ENCODE measurements at regions not wholly inside any gene's neighbourhood (a gene's known extent, or its start where the extent isn't known, plus 50 kb on each side); places are given as distances from the start of the nearest gene placed in this dataset.
"Not testable (repeated sequence)": the region's sequence is repeated elsewhere in the genome, so short reads cannot be mapped to it uniquely, and the experiment has no call there.

DNA sequence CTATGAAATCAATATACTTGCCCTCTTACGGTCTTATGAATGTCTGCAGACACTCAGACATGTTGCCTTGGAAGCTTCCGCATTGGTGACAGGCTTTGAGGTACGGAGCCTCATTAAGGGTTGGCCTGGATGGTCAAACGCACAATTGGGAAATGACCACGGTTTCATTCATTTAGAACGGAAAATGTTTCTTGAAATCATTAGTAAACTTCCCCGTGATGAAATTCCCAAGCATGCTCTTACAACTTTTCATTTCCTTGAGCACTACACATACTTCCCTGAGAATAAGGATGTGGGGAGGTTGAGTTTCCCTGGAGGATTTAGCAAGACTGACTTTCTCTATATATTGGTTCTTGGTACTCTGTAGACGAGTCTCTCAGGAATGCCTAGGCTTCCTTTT lies 146.3 kb downstream of the HLX start:
- DNase-seq (ENCODE audit: low read depth in 2 of 2): no peak

DNA sequence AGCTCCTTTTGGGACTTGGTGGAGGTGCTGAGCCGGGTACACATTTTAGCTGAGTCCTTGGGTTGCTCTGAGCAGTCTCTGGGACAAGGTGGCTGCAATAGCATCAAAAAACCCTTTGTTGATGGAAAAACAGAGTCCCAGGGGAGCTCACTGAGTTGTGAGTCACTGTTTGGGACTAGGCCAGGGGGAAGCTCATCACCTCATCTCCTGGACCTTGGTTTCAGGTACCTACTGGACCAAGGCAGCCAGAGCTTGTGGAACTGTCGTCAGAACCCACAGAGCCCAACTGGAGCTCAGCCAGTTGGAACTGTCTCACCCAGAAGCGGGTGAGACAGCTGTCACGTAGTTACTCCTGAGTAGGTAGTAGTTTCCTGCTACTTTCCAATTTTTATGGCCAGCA lies 146.7 kb downstream of the HLX start:
- peak in 1 of 2 donors; percentile 8 for DNase-seq (ENCODE audit: low read depth in 2 of 2)

DNA sequence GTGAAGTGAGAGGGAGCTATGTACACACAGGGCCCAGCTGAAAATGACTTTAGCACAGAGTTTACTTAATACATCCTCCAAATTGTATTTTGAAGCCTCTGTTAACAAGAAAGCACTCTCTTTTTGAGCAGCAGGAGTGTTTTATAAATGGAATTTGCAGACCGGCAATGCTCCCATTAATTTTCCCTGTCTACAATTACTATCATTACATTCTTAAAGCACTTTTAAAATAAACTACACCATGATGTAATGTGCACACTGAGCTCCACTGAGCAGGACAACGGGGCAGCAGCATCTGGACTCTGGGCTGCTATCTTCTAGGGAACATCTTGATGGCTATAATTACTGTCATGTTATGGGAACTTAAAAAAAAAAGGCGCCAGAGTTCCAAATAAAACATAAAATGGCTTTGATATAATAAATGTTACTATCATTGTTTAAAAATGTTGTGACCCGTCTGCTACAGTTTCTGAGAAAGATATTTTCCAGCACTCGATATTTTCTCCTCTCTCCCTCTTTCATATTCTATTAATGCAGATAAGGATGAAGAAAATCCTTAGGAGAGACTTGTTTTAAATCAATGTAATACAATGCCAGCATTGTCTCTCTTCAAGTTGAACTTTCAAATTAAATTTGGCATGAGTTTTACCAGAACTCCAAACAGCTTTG lies 150.9 kb downstream of the HLX start:
- no peak for DNase-seq (ENCODE audit: low read depth in 2 of 2)

DNA sequence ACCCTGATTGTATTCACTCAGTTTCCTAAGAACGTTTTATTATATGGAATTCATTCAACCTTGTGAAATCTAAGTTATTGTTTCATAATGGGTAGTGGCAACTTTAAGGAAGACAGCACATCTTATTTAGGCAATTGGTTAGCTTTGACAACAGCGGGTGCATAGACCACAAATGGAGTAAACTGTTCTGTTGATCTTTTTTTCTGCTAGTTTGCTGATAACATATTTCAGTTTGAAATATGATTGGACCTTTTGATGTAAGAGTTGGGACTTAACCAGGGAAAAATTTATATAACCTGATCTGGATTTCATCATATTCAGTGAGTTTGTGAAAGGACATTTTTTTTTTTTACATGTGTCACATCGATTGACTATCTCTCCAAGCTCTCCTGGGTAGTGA lies 151.7 kb downstream of the HLX start:
- no peak for DNase-seq (ENCODE audit: low read depth in 2 of 2)

DNA sequence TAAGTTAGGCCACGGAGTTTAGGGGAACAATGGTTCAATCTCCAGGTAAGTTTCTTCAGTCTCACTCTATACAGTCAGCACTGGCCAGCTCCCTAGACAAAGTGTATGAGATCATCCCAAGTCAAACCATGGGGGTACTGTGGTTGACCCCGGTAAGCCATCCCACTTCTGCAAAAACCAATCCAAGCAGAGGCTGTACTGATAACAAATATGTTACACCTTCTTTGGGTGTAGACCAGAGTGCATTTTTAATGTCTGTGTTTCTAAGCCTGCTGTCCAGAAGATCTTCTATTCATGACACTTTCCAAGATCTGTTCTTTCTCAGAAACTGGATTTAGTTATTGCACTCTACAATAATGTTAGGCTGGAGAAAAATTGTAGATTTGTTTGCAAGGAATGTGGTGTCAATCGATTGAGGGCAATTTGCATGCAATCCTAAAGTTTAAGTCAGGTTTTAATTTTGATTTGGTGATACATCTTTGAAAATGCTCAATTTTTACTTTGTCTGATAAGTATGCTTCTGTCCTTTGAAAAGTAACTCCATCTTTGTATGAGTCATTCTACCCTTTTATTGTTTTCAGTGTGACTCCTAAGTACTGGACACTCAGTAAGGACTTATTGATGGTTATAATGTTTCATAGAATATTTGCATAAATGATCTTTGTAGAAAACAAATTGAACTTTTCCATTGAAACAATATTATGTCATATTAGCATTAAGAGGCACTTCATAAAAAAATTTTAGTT lies 152.4 kb downstream of the HLX start:
- DNase-seq (ENCODE audit: low read depth in 2 of 2): peak in 1 of 2 donors; percentile 66

DNA sequence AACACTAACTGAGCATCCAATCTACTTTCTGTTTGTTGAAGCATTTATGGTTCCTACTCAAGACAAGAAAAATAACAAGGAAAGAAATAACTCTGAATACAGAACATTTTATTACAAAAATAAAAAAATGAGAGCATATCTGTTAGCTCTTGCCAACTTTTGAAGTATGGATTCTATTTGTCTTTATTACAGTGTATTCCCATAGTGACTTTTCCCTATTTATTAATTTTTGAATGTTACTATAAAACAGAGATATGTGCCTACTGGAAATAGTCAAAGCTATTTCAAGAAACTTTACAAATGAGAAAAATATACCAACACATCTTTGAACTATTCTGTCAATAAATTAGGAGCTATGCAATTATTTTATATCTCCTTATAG lies 153.0 kb downstream of the HLX start:
- no peak for DNase-seq (ENCODE audit: low read depth in 2 of 2)

DNA sequence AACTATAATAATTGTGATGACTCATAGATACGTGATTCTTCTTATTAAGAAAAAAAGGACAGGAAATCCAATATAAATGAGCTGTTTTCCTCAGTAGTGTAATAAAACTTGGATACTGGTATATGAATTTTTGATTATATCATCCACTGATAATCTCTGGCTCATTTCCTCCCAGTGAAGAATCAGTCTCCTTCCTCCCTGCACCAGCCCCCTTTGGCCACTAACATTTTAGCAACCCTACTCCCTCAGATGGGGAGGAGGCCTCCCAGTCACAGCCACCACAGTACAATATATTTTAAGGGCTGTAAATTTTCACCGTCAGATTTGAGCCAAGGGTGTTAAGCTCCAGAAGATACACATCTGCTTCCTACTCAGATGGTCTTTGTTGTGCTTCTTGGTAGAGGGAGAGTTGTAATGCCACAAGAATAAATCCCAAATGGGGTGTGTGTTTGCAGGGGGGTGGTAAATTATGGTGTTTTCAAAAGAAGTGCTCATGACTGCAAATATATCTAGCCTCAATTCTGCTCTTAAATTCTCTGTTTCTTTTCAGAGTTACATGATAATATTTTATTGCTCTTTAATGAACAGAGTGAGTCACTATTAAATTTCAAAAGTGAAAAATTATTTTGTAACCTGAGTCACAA lies 153.5 kb downstream of the HLX start:
- peak; percentile 45 to 90 for DNase-seq (ENCODE audit: low read depth in 2 of 2)

DNA sequence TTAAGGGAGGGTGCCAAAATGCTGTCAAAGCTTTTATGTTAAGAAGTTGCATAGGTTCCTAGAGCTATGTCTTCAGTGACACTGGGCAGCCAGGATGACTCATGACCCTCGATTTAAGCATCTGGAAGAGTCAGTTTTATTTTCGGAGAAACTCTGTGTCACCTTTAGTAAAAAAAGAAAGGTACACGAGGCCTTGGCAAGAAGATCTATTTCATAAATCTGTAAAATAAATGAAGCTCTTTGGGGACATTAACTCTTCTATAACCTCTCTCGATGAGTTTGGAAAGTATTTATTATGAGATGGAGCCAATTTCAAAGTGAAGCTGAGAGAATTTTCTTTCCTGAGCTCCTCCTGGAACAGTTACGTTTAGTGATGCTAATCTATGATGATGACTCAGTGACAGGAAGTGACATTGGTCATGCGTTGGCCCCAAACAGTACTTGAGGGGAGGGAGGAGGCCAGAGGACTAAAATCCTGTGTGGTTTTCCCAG lies 156.5 kb downstream of the HLX start:
- peak; percentile 77 to 94 for DNase-seq (ENCODE audit: low read depth in 2 of 2)

DNA sequence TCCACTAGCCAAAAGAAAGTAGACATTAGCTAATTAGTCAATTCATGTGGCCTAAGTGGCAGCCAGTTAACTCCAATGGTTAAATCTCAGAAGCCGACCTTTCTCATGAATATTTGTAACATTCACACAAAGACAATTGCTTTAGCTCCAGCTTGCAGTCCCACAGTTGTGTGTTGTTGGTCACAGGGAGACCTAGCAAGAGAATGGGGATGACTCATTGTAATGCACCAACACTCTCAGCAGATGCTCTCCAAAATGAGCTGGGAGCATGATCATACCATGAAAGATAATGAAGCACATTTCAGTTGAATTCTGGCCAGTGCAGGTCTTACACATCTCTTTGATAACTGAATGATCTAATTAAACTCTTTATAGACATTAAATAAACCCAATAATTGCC lies 160.4 kb downstream of the HLX start:
- peak in 1 of 2 donors; percentile 76 for DNase-seq (ENCODE audit: low read depth in 2 of 2)

DNA sequence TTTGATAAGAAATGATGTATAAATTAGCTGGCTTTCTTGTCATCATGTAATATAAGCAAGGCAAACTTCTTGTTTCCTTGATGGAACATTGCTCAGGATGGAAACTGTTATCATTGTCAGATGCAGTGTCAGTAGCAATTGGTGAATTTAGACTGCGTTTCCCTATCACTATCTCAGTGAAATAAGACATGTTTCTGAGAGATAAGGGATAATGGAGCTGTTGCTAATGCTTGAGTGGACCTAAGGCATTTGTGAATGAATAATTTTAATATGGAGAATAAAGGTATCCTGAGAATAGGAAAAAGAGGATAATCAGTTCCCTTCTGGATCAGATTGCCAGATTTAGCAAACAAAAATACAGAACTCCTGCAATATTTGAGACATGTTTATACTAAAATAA lies 160.9 kb downstream of the HLX start:
- no peak for DNase-seq (ENCODE audit: low read depth in 2 of 2)

DNA sequence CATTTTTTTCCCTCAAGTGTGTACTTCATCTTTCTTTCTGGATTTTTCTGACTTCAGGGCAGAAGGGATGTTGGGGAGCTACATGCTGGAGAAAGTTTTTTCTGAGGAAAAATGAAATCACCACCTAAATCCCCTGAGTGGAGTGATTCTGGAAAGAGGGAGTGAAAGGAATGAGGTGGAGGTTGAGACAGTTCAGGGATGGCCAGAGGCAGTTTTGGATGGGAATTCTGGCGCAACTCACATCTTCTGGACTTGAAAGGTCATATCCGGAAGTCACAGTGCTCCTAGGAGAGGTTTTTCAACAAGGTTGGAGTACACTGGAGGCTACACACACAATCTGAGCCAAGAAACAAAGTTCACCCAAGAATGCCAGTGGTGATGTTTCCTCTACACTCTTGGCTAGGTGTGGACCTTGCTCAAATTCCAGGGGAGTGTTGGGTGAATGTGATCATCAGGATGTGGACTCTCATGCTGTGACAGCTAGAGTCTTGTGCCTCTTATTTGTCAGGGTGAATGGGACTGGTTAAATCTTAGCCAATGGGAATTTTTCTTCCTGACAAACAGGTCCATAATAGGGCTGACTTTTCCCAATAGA lies 161.5 kb downstream of the HLX start:
- DNase-seq (ENCODE audit: low read depth in 2 of 2): no peak

DNA sequence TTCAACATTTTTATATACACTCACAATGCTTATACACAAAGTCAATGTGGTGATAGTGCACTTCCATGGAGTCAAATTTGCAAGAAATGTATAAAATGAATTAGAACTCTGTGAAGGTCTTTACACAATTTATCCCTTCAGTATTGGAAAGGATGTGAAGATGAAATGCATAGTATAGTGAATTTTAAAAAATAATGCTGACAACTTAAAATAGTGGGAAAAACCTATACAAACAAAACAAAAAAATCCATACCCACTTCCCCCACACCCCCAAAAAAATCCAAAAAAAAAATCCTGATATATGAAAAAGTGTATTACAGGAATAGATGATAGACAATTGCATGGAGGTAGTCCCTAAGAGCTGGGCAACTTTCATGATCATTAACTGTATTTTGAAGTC lies 165.3 kb downstream of the HLX start:
- no peak for DNase-seq (ENCODE audit: low read depth in 2 of 2)

DNA sequence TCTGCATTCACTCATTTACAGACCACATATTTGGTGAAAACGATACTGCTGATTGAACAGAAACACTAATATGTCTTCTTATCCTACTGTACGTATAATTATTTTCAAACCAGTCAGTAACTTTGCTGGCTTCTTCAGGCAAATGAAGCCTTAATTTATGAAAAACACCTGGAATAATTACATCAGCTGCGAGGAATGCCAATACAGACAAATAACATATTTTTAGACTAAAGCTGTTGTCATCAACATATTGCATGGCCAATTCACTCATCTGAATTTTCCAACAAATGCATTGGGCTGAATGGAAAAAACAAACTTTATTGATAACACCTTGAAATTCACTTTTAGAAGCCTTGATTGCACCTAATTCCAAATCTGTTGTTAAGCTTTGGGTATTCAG lies 165.9 kb downstream of the HLX start:
- no peak for DNase-seq (ENCODE audit: low read depth in 2 of 2)

DNA sequence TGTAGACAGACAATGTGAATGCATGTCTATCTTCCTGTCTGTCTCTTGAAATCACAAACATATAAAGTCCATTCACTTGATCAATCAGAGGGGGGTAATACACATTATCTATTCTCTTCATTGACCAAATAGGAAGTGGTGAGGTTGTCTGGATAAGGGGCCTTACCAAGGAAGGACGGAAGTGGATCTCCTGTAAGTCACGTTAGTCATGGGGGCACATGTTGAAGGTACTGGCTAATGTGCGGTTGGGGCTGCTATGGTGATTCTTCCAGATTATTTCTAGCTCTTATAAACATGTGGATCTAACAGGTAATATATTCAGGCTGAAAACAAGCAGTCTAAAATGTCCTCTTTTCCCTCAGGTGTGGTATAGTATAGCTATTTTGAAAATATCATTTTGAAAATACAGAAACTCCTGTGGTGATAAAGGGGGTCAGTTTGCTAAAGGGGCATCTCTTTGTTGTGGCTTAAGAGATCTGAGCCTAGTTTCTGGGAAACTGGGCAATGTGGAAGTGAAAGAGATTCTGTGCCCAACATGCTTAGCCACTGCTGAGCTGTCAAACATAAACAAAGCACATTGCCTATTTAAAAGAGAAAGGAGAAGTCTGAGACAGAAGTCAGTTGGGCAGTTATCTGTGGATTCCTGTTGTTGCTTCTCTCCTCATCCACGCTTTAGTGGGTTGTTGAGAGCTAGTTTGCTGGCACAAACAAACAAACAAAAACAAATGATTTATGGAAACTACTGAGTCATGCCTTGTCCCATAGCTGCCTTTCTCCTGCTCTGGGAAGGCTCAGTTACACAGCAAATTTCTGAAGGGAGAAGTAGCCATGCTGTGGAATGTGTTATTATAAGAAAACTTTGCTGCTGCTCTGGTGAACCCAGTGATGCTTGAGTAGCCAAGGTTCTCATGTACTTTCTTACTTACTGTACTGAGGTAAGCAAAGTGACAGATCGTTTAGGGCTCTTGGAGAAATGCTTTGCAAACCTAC lies 166.9 kb downstream of the HLX start:
- peak in 1 of 2 donors; percentile 38 for DNase-seq (ENCODE audit: low read depth in 2 of 2)

DNA sequence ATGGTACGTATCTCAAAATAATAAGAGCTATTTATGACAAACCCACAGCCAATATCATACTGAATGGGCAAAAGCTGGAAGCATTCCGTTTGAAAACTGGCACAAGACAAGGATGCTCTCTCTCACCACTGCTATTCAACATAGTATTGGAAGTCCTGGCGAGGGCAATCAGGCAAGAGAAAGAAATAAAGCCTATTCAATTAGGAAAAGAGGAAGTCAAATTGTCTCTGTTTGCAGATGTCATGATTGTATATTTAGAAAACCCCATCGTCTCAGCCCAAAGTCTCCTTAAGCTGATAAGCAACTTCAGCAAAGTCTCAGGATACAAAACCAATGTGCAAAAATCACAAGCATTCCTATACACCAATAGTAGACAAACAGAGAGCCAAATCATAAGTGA lies 172.1 kb downstream of the HLX start:
- DNase-seq (ENCODE audit: low read depth in 2 of 2): not testable (repeated sequence)

DNA sequence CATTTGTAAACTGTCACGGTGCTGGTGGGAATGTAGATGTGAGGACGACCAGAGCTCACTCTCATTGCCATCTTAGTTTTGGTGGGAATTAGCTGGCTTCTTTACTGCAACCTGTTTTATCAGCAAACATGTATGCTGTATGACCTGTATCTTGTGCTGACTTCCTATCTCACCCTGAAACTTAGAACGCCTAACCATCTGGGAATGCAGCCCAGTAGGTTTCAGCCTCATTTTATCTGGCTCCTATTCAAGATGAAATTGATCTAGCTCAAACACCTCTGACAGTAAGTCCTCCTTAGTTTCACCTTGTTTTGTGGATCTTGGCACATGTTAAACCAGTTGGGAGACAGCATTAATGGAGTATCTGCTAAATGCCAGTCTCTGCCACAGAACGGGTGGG lies 174.6 kb downstream of the HLX start:
- no peak for DNase-seq (ENCODE audit: low read depth in 2 of 2)

DNA sequence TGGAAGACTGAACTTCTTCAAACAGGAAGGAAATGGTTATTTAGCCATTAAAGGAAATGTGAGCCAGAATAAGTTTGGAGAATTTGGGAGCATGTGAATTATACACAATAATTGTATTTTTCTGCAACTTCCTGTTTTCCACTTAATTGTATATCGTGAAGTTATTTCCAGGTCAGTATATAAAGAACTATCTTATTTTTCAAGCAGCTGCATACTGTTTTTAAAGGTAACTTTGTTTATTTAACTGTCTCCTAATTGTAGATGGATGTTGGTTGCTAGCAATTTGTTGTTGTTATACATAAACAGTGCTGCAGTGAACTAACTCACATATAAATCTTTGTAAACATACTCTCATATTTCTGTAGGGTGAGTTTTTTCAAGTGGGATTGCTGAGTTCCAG lies 180.3 kb downstream of the HLX start:
- DNase-seq (ENCODE audit: low read depth in 2 of 2): no peak

DNA sequence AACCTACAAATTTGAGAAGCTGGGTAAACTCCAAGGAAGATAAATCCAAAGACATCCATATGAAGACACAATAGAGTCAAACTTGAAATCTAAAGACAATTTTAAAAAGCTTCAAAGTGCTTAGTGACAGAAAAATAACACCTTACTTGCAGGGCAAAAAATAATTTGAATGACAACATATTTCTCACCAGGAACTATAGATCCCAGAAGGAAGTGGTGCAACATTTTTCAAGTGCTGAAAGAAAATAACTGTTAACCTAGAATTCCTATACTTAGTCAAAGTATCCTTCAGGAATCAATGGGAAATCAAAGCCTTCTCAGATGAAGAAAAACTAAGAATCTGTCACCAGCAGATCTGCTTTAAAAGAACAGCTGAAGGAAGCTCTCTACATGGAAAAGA lies 184.4 kb downstream of the HLX start:
- DNase-seq (ENCODE audit: low read depth in 2 of 2): no peak

DNA sequence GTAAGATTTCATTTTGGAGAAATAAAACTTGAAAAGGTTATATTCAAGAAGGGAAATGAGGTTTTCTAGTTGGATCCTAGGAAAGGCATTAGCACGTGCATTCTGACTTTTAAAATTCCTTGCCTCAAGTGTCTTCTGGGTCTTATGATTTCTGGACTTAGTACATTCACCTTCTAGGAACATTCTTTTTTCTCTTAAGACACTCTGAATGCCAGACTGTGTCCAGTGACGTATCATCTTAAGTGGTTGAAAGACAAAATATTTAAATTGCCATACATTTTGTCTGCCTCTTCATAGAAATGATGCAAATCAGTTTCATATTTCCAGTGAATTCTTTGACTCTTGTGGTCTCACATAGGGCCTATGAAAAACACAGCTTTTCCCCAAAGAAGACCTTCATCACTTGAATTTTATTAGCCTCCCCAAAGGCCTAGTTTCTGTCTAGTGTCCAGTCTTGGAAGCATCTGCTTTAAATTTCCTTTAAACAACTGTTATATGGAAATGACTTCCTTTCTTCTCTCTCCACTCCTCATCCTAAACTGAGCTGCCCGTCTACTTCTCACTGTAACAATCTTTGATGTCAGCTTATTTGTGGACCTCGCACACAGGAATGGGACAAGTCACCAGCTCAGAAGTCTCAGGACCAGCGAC lies 187.2 kb downstream of the HLX start:
- no peak for DNase-seq (ENCODE audit: low read depth in 2 of 2)

DNA sequence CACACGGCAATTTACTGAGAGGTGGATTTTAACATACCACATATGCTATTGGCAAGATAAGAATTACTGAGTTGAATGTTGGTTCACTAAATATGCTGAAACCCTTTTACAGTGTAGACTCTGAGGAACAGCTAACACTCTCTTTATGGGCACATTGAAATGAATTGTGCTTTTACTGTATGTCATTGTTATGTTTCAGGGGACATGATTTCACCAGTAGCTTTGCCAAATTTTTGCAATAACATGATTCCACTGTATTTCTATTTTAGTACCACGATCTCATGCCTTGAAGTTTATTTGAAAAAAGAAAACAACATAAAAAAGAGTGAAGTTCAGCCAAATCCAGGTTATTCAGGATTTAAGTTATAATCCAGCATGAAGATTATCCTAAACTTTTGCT lies 188.5 kb downstream of the HLX start:
- DNase-seq (ENCODE audit: low read depth in 2 of 2): no peak
